ENCODE measurements at regions not wholly inside any gene's neighbourhood (a gene's known extent, or its start where the extent isn't known, plus 50 kb on each side); places are given as distances from the start of the nearest gene placed in this dataset.
A peak's percentile ranks its signal among the peaks of the same experiment; 100 is the strongest.

DNA sequence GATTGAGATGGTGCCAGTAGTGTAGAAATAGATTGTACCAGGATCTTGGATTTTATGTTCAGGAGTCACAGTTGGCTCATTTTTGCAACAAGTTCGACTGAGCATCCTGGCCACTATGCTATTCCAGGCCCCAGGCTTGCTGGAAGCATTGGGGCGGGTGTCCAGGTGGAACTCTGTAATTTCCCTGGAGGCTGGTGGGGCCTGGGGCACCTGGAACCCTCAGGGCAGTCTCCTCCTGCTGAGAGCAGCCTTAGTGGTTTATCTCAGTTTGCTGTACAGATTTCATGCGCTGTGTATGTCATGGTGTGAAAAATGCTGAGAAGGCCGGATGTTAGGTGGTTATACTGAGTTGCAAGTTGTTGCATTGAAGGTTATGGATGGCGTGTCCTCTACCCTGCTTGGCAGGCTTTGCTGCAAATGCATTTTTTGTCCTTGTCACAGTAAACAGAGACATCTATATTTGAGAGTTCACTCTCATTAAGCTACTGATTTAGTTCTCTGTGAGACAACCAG, 135.1 kb upstream of the MYLIP start:
- Mint-ChIP-seq H3K4me1 (peaks cover 0 to 8% (median 0%) of the 10 kb centered on the region in 7 donors), H3K27ac (no peak overlapping the region), H3K36me3 (no peaks in the 10 kb centered on the region), H3K9me3 (no peaks in the 10 kb centered on the region), H3K27me3 (peaks cover 0 to 12% (median 10%) of the 10 kb centered on the region in 5 donors), H3K4me3 (no peak overlapping the region)
- Histone ChIP-seq H3K9me3 (ENCODE audit: control insufficient read depth in 2 of 3, low read length in 3 of 3) (no peaks in the 10 kb centered on the region), H3K27ac (ENCODE audit: low read depth, low read length) (no peak overlapping the region), H3K4me3 (ENCODE audit: low read length) (no peak overlapping the region), H3K4me1 (ENCODE audit: control insufficient read depth in 2 of 2, insufficient read depth in 2 of 2, low read length in 2 of 2) (no peaks in the 10 kb centered on the region), H3K27me3 (ENCODE audit: control insufficient read depth in 2 of 2, insufficient read depth in 2 of 2, low read length in 2 of 2) (no peaks in the 10 kb centered on the region), H3K36me3 (ENCODE audit: control insufficient read depth in 2 of 3, insufficient read depth in 3 of 3, low read length in 3 of 3) (no peaks in the 10 kb centered on the region)
- ATAC-seq (peak; percentile 64), DNase-seq (no peak)
- ChIA-PET POLR2A (no interaction called here), CTCF (interaction anchor here (0.7 kb wide), 1 partner anchor 9 kb away, joined by 3 read pairs; no protein-coding TSS in a partner anchor)
- intact Hi-C loops (cut with micrococcal nuclease) = loop anchor here in 1 of 2 donors (10.0 kb wide), 1 partner anchor 191 kb away; no protein-coding TSS in a partner anchor

GRCh38 chr6:15990179-15990578, 138.7 kb upstream of the MYLIP start:
- Mint-ChIP-seq H3K9me3 (no peaks in the 10 kb centered on the region), H3K4me3 (no peak overlapping the region), H3K4me1 (peaks cover 0 to 9% (median 0%) of the 10 kb centered on the region in 7 donors), H3K27me3 (peaks cover 0 to 5% (median 0%) of the 10 kb centered on the region in 5 donors), H3K27ac (no peak overlapping the region), H3K36me3 (no peaks in the 10 kb centered on the region)
- ChIA-PET CTCF (no interaction called here), POLR2A (no interaction called here)
- intact Hi-C loops (cut with micrococcal nuclease) = loop anchor here in 1 of 2 donors (10.0 kb wide), 1 partner anchor 195 kb away; no protein-coding TSS in a partner anchor
- Histone ChIP-seq H3K9me3 (ENCODE audit: control insufficient read depth in 2 of 3, low read length in 3 of 3) (no peaks in the 10 kb centered on the region), H3K27ac (ENCODE audit: low read depth, low read length) (no peak overlapping the region), H3K4me1 (ENCODE audit: control insufficient read depth in 2 of 2, insufficient read depth in 2 of 2, low read length in 2 of 2) (no peaks in the 10 kb centered on the region), H3K27me3 (ENCODE audit: control insufficient read depth in 2 of 2, insufficient read depth in 2 of 2, low read length in 2 of 2) (no peaks in the 10 kb centered on the region), H3K36me3 (ENCODE audit: control insufficient read depth in 2 of 3, insufficient read depth in 3 of 3, low read length in 3 of 3) (no peaks in the 10 kb centered on the region), H3K4me3 (ENCODE audit: low read length) (no peak overlapping the region)
- no peak for ATAC-seq
- no peak for DNase-seq

GRCh38 chr6:15989397-15989796, 139.5 kb upstream of the MYLIP start:
- intact Hi-C loops (cut with micrococcal nuclease) = no loop called here
- Mint-ChIP-seq H3K36me3 (no peaks in the 10 kb centered on the region), H3K9me3 (no peaks in the 10 kb centered on the region), H3K27me3 (no peaks in the 10 kb centered on the region), H3K27ac (no peak overlapping the region), H3K4me1 (peaks cover 0 to 3% (median 0%) of the 10 kb centered on the region in 7 donors), H3K4me3 (no peak overlapping the region)
- no peaks in the 10 kb centered on the region for H3K36me3 ChIP-seq (ENCODE audit: control insufficient read depth in 2 of 3, insufficient read depth in 3 of 3, low read length in 3 of 3)
- CTCF ChIA-PET = no interaction called here
- ATAC-seq (no peak), DNase-seq (no peak)
- H3K4me1 ChIP-seq (ENCODE audit: control insufficient read depth in 2 of 2, insufficient read depth in 2 of 2, low read length in 2 of 2) = no peaks in the 10 kb centered on the region
- no peak overlapping the region for H3K4me3 ChIP-seq (ENCODE audit: low read length)
- H3K27me3 ChIP-seq (ENCODE audit: control insufficient read depth in 2 of 2, insufficient read depth in 2 of 2, low read length in 2 of 2) = no peaks in the 10 kb centered on the region
- H3K9me3 ChIP-seq (ENCODE audit: control insufficient read depth in 2 of 3, low read length in 3 of 3) = no peaks in the 10 kb centered on the region
- no peak overlapping the region for H3K27ac ChIP-seq (ENCODE audit: low read depth, low read length)
- POLR2A ChIA-PET = no interaction called here

GRCh38 chr6:15987569-15987968, 141.3 kb upstream of the MYLIP start:
- Mint-ChIP-seq H3K4me3 (no peak overlapping the region), H3K27me3 (peaks cover 0 to 4% (median 4%) of the 10 kb centered on the region in 5 donors), H3K4me1 (peaks cover 0 to 3% (median 0%) of the 10 kb centered on the region in 7 donors), H3K9me3 (peaks cover 0 to 2% (median 0%) of the 10 kb centered on the region in 11 donors), H3K27ac (no peak overlapping the region), H3K36me3 (peaks cover 0 to 3% (median 0%) of the 10 kb centered on the region in 5 donors)
- Histone ChIP-seq H3K27ac (ENCODE audit: low read depth, low read length) (no peak overlapping the region), H3K36me3 (ENCODE audit: control insufficient read depth in 2 of 3, insufficient read depth in 3 of 3, low read length in 3 of 3) (no peaks in the 10 kb centered on the region), H3K9me3 (ENCODE audit: control insufficient read depth in 2 of 3, low read length in 3 of 3) (no peaks in the 10 kb centered on the region), H3K27me3 (ENCODE audit: control insufficient read depth in 2 of 2, insufficient read depth in 2 of 2, low read length in 2 of 2) (no peaks in the 10 kb centered on the region), H3K4me3 (ENCODE audit: low read length) (no peak overlapping the region), H3K4me1 (ENCODE audit: control insufficient read depth in 2 of 2, insufficient read depth in 2 of 2, low read length in 2 of 2) (no peaks in the 10 kb centered on the region)
- ChIA-PET CTCF (no interaction called here), POLR2A (no interaction called here)
- intact Hi-C loops (cut with micrococcal nuclease) = no loop called here
- DNase-seq = no peak
- no peak for ATAC-seq

- DNase-seq = no peak
- ChIA-PET POLR2A (no interaction called here), CTCF (no interaction called here)
- H3K27me3 Mint-ChIP-seq = peaks cover 0 to 11% (median 4%) of the 10 kb centered on the region in 5 donors
- Histone ChIP-seq H3K27ac (ENCODE audit: low read depth, low read length) (no peak overlapping the region), H3K4me1 (ENCODE audit: control insufficient read depth in 2 of 2, insufficient read depth in 2 of 2, low read length in 2 of 2) (no peaks in the 10 kb centered on the region), H3K4me3 (ENCODE audit: low read length) (no peak overlapping the region), H3K27me3 (ENCODE audit: control insufficient read depth in 2 of 2, insufficient read depth in 2 of 2, low read length in 2 of 2) (no peaks in the 10 kb centered on the region), H3K9me3 (ENCODE audit: control insufficient read depth in 2 of 3, low read length in 3 of 3) (no peaks in the 10 kb centered on the region), H3K36me3 (ENCODE audit: control insufficient read depth in 2 of 3, insufficient read depth in 3 of 3, low read length in 3 of 3) (no peaks in the 10 kb centered on the region)
- peaks cover 0 to 3% (median 0%) of the 10 kb centered on the region in 7 donors for H3K4me1 Mint-ChIP-seq
- H3K36me3 Mint-ChIP-seq = peaks cover 0 to 4% (median 0%) of the 10 kb centered on the region in 5 donors
- intact Hi-C loops (cut with micrococcal nuclease) = no loop called here
- ATAC-seq = no peak
- H3K27ac Mint-ChIP-seq = no peak overlapping the region
- no peak overlapping the region for H3K4me3 Mint-ChIP-seq
- peaks cover 0 to 2% (median 0%) of the 10 kb centered on the region in 11 donors for H3K9me3 Mint-ChIP-seq
These were observed 142.8 kb upstream of the MYLIP start for GRCh38 chr6:15986027-15986629.

DNA sequence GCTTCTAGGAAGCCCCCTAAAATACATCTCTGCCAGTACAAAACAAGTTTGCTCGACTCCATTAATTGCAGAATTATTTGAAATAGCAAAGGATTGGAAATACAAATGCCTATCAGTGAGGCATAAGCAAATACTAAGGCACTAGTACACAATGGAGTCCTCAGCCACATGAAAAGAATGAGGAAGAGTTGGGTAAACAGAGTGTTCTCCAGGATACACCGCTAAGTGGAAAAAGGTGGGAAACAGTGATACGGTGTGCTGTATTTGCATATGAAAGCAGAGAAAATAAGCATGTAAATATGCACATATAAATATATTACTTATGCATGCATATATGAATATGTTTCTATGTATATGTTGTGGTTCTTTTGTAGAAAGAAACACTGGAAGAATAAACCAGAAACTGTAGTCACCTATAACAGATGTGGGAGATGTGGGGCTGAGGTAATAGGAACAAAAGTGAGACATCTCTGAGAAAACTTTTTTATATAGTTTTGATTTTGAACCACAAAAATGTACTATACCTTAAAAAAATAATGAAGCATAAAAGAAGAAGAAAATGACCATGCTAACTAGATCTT, 143.4 kb upstream of the MYLIP start:
- intact Hi-C loops (cut with micrococcal nuclease) = no loop called here
- Histone ChIP-seq H3K4me1 (ENCODE audit: control insufficient read depth in 2 of 2, insufficient read depth in 2 of 2, low read length in 2 of 2) (no peaks in the 10 kb centered on the region), H3K9me3 (ENCODE audit: control insufficient read depth in 2 of 3, low read length in 3 of 3) (no peaks in the 10 kb centered on the region), H3K36me3 (ENCODE audit: control insufficient read depth in 2 of 3, insufficient read depth in 3 of 3, low read length in 3 of 3) (no peaks in the 10 kb centered on the region), H3K27ac (ENCODE audit: low read depth, low read length) (no peak overlapping the region), H3K4me3 (ENCODE audit: low read length) (no peak overlapping the region), H3K27me3 (ENCODE audit: control insufficient read depth in 2 of 2, insufficient read depth in 2 of 2, low read length in 2 of 2) (no peaks in the 10 kb centered on the region)
- Mint-ChIP-seq H3K27me3 (peaks cover 0 to 11% (median 4%) of the 10 kb centered on the region in 5 donors), H3K4me1 (peaks cover 0 to 3% (median 0%) of the 10 kb centered on the region in 7 donors), H3K27ac (no peak overlapping the region), H3K4me3 (no peak overlapping the region), H3K9me3 (peaks cover 0 to 2% (median 0%) of the 10 kb centered on the region in 11 donors), H3K36me3 (peaks cover 0 to 4% (median 0%) of the 10 kb centered on the region in 5 donors)
- ChIA-PET POLR2A (no interaction called here), CTCF (no interaction called here)
- ATAC-seq (no peak), DNase-seq (no peak)

- ChIA-PET POLR2A (no interaction called here), CTCF (no interaction called here)
- Mint-ChIP-seq H3K4me3 (no peak overlapping the region), H3K9me3 (peaks cover 0 to 4% (median 0%) of the 10 kb centered on the region in 11 donors), H3K27me3 (peaks cover 0 to 11% (median 4%) of the 10 kb centered on the region in 5 donors), H3K36me3 (peaks cover 0 to 4% (median 0%) of the 10 kb centered on the region in 5 donors), H3K4me1 (peaks cover 0 to 3% (median 0%) of the 10 kb centered on the region in 7 donors), H3K27ac (no peak overlapping the region)
- Histone ChIP-seq H3K4me3 (ENCODE audit: low read length) (no peak overlapping the region), H3K36me3 (ENCODE audit: control insufficient read depth in 2 of 3, insufficient read depth in 3 of 3, low read length in 3 of 3) (no peaks in the 10 kb centered on the region), H3K4me1 (ENCODE audit: control insufficient read depth in 2 of 2, insufficient read depth in 2 of 2, low read length in 2 of 2) (no peaks in the 10 kb centered on the region), H3K9me3 (ENCODE audit: control insufficient read depth in 2 of 3, low read length in 3 of 3) (no peaks in the 10 kb centered on the region), H3K27me3 (ENCODE audit: control insufficient read depth in 2 of 2, insufficient read depth in 2 of 2, low read length in 2 of 2) (no peaks in the 10 kb centered on the region), H3K27ac (ENCODE audit: low read depth, low read length) (no peak overlapping the region)
- intact Hi-C loops (cut with micrococcal nuclease) = no loop called here
- ATAC-seq (no peak), DNase-seq (no peak)
These were observed 146.9 kb upstream of the MYLIP start for GRCh38 chr6:15981956-15982355.
